GM12878 (cell line): ENCODE measurements at regions not wholly inside any gene's neighbourhood (a gene's known extent, or its start where the extent isn't known, plus 50 kb on each side); places are given as distances from the start of the nearest gene placed in this dataset.
A peak's percentile ranks its signal among the peaks of the same experiment; 100 is the strongest.

Source experiments
- ATAC-seq: fragments of 200-7000 bp; cut with Tn5 transposase; 3 replicates; pipeline ENCODE4 v1.9.1; 2020; ENCODE audit warnings: mild to moderate bottlenecking, moderate library complexity
- BruUV-seq: library from RNA; stranded (reverse); fragments of 400-500 nt; replicated peaks from 2 replicates; lab custom pipeline; 2021; lab: Mats Ljungman, UMichigan
- CTCF ChIA-PET: fragments of 300-600 bp; sonication (Branson Sonifier 250); formaldehyde crosslinking; extraction: SDS; loops from one replicate; lab custom pipeline; 2021; ENCODE audit warnings: inconsistent platforms; lab: Yijun Ruan, JAX
- POLR2A ChIA-PET: fragments of 350-600 bp; formaldehyde crosslinking; extraction: SDS; loops from one replicate; lab custom pipeline; 2021; ENCODE audit warnings: inconsistent platforms; lab: Charles Lee
- RAD21 ChIA-PET: fragments of 300-600 bp; sonication (Branson Sonifier 250); formaldehyde crosslinking; loops from one replicate; lab custom pipeline; 2023; ENCODE audit warnings: antibody characterized with exemption; ENCODE audit not compliant: unreplicated experiment; lab: Charles Lee
- SMC1A ChIA-PET: fragments of 300-600 bp; sonication (Branson Sonifier 250); formaldehyde crosslinking; loops from one replicate; lab custom pipeline; 2023; ENCODE audit not compliant: unreplicated experiment, uncharacterized antibody; lab: Charles Lee
- DNase-seq: peaks from one replicate; pipeline ENCODE4 v3.0.0-alpha.2; 2011; ENCODE audit warnings: low read depth, low spot score
- FAIRE-seq: peaks from 3 replicates; lab custom pipeline; 2011; peaks lifted over from hg19 to GRCh38; lab: Jason Lieb, UNC
- H2AFZ ChIP-seq: 2 replicates; pipeline ENCODE4 v1.6.0; 2011; ENCODE audit warnings: low read depth, low read length, control low read depth; ENCODE audit not compliant: control insufficient read depth
- H3K27ac ChIP-seq: 2 replicates; pipeline ENCODE4 v1.5.1; 2011; ENCODE audit warnings: control low read depth; ENCODE audit not compliant: control insufficient read depth, insufficient read depth
- H3K27me3 ChIP-seq, 2 experiments: replicated peaks in 1 of 2; 2 replicates each; pipeline versions ENCODE4 v1.6.0 to v1.6.1; 2011; ENCODE audit warnings: low read length in 1 of 2; ENCODE audit not compliant: control insufficient read depth in 2 of 2, insufficient read depth in 2 of 2
- H3K36me3 ChIP-seq, 2 experiments: 2 replicates each; pipeline ENCODE4 v1.5.1; 2011; ENCODE audit warnings: low read length in 1 of 2; ENCODE audit not compliant: control insufficient read depth in 2 of 2, insufficient read depth in 2 of 2
- H3K4me1 ChIP-seq: 2 replicates; pipeline ENCODE4 v1.6.1; 2011; ENCODE audit warnings: mild to moderate bottlenecking, low read length, moderate library complexity, mixed read lengths; ENCODE audit not compliant: control insufficient read depth, insufficient read depth
- H3K4me2 ChIP-seq: 2 replicates; pipeline ENCODE4 v1.6.0; 2011; ENCODE audit warnings: control low read depth; ENCODE audit not compliant: control insufficient read depth, insufficient read depth
- H3K4me3 ChIP-seq: fragments of 200-600 bp; sonication (generic); 2 replicates; pipeline ENCODE4 v1.5.1; 2016
- H3K79me2 ChIP-seq: 2 replicates; pipeline ENCODE4 v1.6.0; 2011; ENCODE audit warnings: low read length; ENCODE audit not compliant: control insufficient read depth, insufficient read depth
- H3K9ac ChIP-seq: 2 replicates; pipeline ENCODE4 v1.8.0; 2011; ENCODE audit warnings: low read length, control low read depth, mixed read lengths; ENCODE audit not compliant: control insufficient read depth, insufficient read depth
- H3K9me3 ChIP-seq: replicated peaks from 3 replicates; pipeline ENCODE4 v1.5.1; 2011; ENCODE audit warnings: mild to moderate bottlenecking, low read length; ENCODE audit not compliant: control insufficient read depth, insufficient read depth
- H4K20me1 ChIP-seq: 2 replicates; pipeline ENCODE4 v1.6.0; 2011; ENCODE audit not compliant: control insufficient read depth, insufficient read depth
- CTCF ChIP-seq, 3 experiments: IDR thresholded peaks in 2 of 3; conservative IDR thresholded peaks in 1 of 3; 2 replicates each; pipeline ENCODE4 v1.5.1; 2011; ENCODE audit warnings: low read depth in 3 of 3, low read length in 3 of 3, mild to moderate bottlenecking in 3 of 3, control low read depth in 2 of 3, moderate library complexity in 2 of 3, inconsistent platforms in 1 of 3, mixed read lengths in 1 of 3; ENCODE audit not compliant: control insufficient read depth in 2 of 3, insufficient read depth in 1 of 3; ENCODE audit errors: extremely low read depth in 1 of 3
- E2F4 ChIP-seq: IDR thresholded peaks from 2 replicates; pipeline ENCODE4 v1.6.1; 2012; ENCODE audit warnings: low read depth, low read length, improper control_type of control experiment
- KLF5 ChIP-seq: fragments of 450-650 bp; IDR thresholded peaks from 2 replicates; pipeline ENCODE4 v1.6.1; 2014; ENCODE audit warnings: mild to moderate bottlenecking; ENCODE audit not compliant: partially characterized antibody
- MTA3 ChIP-seq: IDR thresholded peaks from 2 replicates; pipeline ENCODE4 v1.6.1; 2012; ENCODE audit warnings: low read length, inconsistent platforms, borderline replicate concordance
- NR2C1 ChIP-seq: fragments of 450-650 bp; IDR thresholded peaks from 2 replicates; pipeline ENCODE4 v1.6.1; 2017; ENCODE audit warnings: antibody characterized with exemption, mild to moderate bottlenecking, moderate library complexity
- RAD21 ChIP-seq: IDR thresholded peaks from 2 replicates; pipeline ENCODE4 v1.6.1; 2011; ENCODE audit warnings: mild to moderate bottlenecking, low read depth, low read length, moderate library complexity; ENCODE audit not compliant: insufficient read depth
- SMC3 ChIP-seq: IDR thresholded peaks from 2 replicates; pipeline ENCODE4 v1.6.1; 2011; ENCODE audit warnings: low read length, improper control_type of control experiment, borderline replicate concordance
- TBL1XR1 ChIP-seq: IDR thresholded peaks from 2 replicates; pipeline ENCODE4 v1.6.1; 2012; ENCODE audit warnings: low read depth, low read length, improper control_type of control experiment
- YY1 ChIP-seq: IDR thresholded peaks from 2 replicates; pipeline ENCODE4 v1.6.1; 2011; ENCODE audit warnings: low read depth, mild to moderate bottlenecking, low read length
- ZNF217 ChIP-seq: fragments of 450-650 bp; IDR thresholded peaks from 2 replicates; pipeline ENCODE4 v1.6.1; 2017; ENCODE audit warnings: antibody characterized with exemption, mild to moderate bottlenecking
- WGBS: methylation state at CpG from one replicate; pipeline ENCODE4 v1.1.6; 2016; ENCODE audit warnings: low lambda C conversion rate; ENCODE audit not compliant: insufficient replicate concordance, insufficient coverage; ENCODE audit errors: missing lambda C conversion rate; 5-methylcytosine and 5-hydroxymethylcytosine counted together
- in situ Hi-C: fragments of 300-500 bp; cut with MboI; formaldehyde crosslinking; loops from 9 replicates; pipeline ENCODE4 v1.14.3; 2018; ENCODE audit warnings: mixed read lengths
- intact Hi-C: fragments of 100-400 bp; cut with micrococcal nuclease; formaldehyde crosslinking; loops from one replicate; pipeline ENCODE4 v1.14.2; 2022; ENCODE audit not compliant: unreplicated experiment

GRCh38 chr2:9770006-9770307 lies 73.3 kb upstream of the TAF1B start:
- FAIRE-seq, result no peak
- Histone ChIP-seq H2AFZ (no peak overlapping the region), H3K9ac (no peak overlapping the region), H3K4me2 (no peak overlapping the region), H3K4me1 (peaks cover 7% of the 10 kb centered on the region; the same call in 1 of the 2 replicates), H4K20me1 (no peaks in the 10 kb centered on the region), H3K27me3 (no peaks in the 10 kb centered on the region; a peak in 2 of 4 replicates), H3K79me2 (no peaks in the 10 kb centered on the region), H3K9me3 (no peaks in the 10 kb centered on the region), H3K27ac (no peak overlapping the region), H3K36me3 (no peaks in the 10 kb centered on the region), H3K4me3 (no peak overlapping the region)
- ChIA-PET CTCF (interaction anchor here (0.5 to 5.2 kb wide), 30 partner anchors 8 to 607 kb away, joined by 3 to 71 read pairs (median 5); partner anchors contain the start of genes ADAM17 and TAF1B), SMC1A (interaction anchor here (0.6 to 2.4 kb wide), 11 partner anchors 10 to 278 kb away, joined by 3 to 20 read pairs (median 5); partner anchors contain the start of gene ADAM17), POLR2A (no interaction called here), RAD21 (interaction anchor here (1.2 to 3.8 kb wide), 7 partner anchors 8 to 626 kb away, joined by 3 to 43 read pairs (median 3); partner anchors contain the start of gene ADAM17)
- no peak for DNase-seq
- no TSS peak for BruUV-seq
- in situ Hi-C loops, result no loop called here
- no peak for TF ChIP-seq KLF5
- WGBS, result 77% methylated on average over 6 of the region's 6 CpGs
- intact Hi-C loops, result no loop called here
- no peak for ATAC-seq

GRCh38 chr2:9770308-9771100 lies 72.8 kb upstream of the TAF1B start:
- Histone ChIP-seq H3K4me1 (peaks cover 6% of the 10 kb centered on the region; the same call in 1 of the 2 replicates), H3K9ac (no peak overlapping the region), H3K27me3 (no peaks in the 10 kb centered on the region; a peak in 2 of 4 replicates), H3K36me3 (no peaks in the 10 kb centered on the region), H3K79me2 (no peaks in the 10 kb centered on the region), H4K20me1 (no peaks in the 10 kb centered on the region), H3K4me3 (no peak overlapping the region), H3K4me2 (no peak overlapping the region), H3K27ac (no peak overlapping the region), H3K9me3 (no peaks in the 10 kb centered on the region), H2AFZ (no peak overlapping the region)
- SMC1A ChIA-PET, result interaction anchor here (0.6 to 2.4 kb wide), 11 partner anchors 9 to 278 kb away, joined by 3 to 20 read pairs (median 5); partner anchors contain the start of gene ADAM17
- POLR2A ChIA-PET, result no interaction called here
- TF ChIP-seq NR2C1, result no peak
- no peak for TF ChIP-seq TBL1XR1
- peak; percentile 48; the same call in 1 of the 2 replicates for TF ChIP-seq SMC3
- TF ChIP-seq MTA3, result no peak
- TF ChIP-seq RAD21, result peak; percentile 58
- TF ChIP-seq E2F4, result no peak
- TF ChIP-seq YY1, result peak; percentile 46; the same call in 1 of the 2 replicates
- TF ChIP-seq ZNF217, result no peak
- TF ChIP-seq CTCF (IDR thresholded peaks at IDR 0.05 in 2 of 3, conservative IDR thresholded peaks at IDR 0.05 in 1 of 3; ENCODE audit: control insufficient read depth in 2 of 3, extremely low read depth in 1 of 3, insufficient read depth in 1 of 3, low read depth in 3 of 3, low read length in 3 of 3), result peak; percentile 61 to 74 (median 73)
- intact Hi-C loops (no loop called here), in situ Hi-C loops (no loop called here)
- no peak for DNase-seq
- BruUV-seq, result no TSS peak
- RAD21 ChIA-PET, result interaction anchor here (0.8 to 3.8 kb wide), 8 partner anchors 8 to 278 kb away, joined by 3 to 43 read pairs (median 4); partner anchors contain the start of gene ADAM17
- ATAC-seq, result peak; percentile 83
- peak; percentile 65 for FAIRE-seq
- CTCF ChIA-PET, result interaction anchor here (0.7 to 5.2 kb wide), 39 partner anchors 8 to 741 kb away, joined by 3 to 71 read pairs (median 4); partner anchors contain the start of genes ADAM17 and TAF1B
- WGBS, result 50% methylated on average over 27 of the region's 27 CpGs
